Neural crest cell (in vitro differentiated cells): ENCODE measurements at regions not wholly inside any gene's neighbourhood (a gene's known extent, or its start where the extent isn't known, plus 50 kb on each side); places are given as distances from the start of the nearest gene placed in this dataset.
"Not testable (repeated sequence)": the region's sequence is repeated elsewhere in the genome, so short reads cannot be mapped to it uniquely, and the experiment has no call there.

Source experiments
- DNase-seq: peaks from one replicate; pipeline ENCODE4 v3.0.0; 2021; ENCODE audit warnings: low read depth, mixed read lengths, low spot score
- H3K27ac Mint-ChIP-seq: one replicate; pipeline ENCODE4 v1.8.0; 2021; ENCODE audit warnings: mild to moderate bottlenecking, mixed read lengths; ENCODE audit not compliant: unreplicated experiment
- H3K27me3 Mint-ChIP-seq: 2 replicates; pipeline ENCODE4 v1.8.0; 2021; ENCODE audit warnings: low read depth, mild to moderate bottlenecking, mixed read lengths
- H3K36me3 Mint-ChIP-seq: 2 replicates; pipeline ENCODE4 v1.8.0; 2021; ENCODE audit warnings: low read depth, mild to moderate bottlenecking, mixed read lengths
- H3K4me1 Mint-ChIP-seq: 2 replicates; pipeline ENCODE4 v1.8.0; 2021; ENCODE audit warnings: mixed read lengths
- H3K4me3 Mint-ChIP-seq: one replicate; pipeline ENCODE4 v1.8.0; 2021; ENCODE audit warnings: mild to moderate bottlenecking, mixed read lengths
- H3K9me3 Mint-ChIP-seq: 2 replicates; pipeline ENCODE4 v1.8.0; 2021; ENCODE audit warnings: mixed read lengths
- TF ChIP-seq, protein P1 (sequence below): fragments of 200-600 bp; sonication (generic); conservative IDR thresholded peaks from 2 replicates; pipeline ENCODE4 v1.5.0; 2021; ENCODE audit warnings: antibody characterized with exemption, mild to moderate bottlenecking

DNA sequence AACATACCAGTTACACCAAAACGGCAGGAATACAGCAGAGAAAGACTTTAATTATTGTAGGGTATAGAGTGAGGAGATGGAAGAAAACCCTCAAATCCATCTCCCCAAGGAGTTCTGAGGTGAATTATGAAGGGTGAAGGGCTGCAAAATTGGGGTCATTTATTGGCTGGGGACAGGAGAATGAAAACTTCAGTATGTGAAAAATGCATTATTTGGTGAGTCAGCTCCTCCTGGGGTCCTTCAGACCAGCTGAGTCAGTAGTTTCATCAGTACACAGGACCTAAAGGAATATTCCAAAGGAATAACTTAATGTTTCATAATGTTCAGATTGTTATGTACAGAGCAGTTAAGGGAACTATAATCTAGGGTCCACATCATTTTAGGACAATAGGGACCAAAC lies 566.0 kb downstream of the GBE1 start:
- TF ChIP-seq, protein P1, sequence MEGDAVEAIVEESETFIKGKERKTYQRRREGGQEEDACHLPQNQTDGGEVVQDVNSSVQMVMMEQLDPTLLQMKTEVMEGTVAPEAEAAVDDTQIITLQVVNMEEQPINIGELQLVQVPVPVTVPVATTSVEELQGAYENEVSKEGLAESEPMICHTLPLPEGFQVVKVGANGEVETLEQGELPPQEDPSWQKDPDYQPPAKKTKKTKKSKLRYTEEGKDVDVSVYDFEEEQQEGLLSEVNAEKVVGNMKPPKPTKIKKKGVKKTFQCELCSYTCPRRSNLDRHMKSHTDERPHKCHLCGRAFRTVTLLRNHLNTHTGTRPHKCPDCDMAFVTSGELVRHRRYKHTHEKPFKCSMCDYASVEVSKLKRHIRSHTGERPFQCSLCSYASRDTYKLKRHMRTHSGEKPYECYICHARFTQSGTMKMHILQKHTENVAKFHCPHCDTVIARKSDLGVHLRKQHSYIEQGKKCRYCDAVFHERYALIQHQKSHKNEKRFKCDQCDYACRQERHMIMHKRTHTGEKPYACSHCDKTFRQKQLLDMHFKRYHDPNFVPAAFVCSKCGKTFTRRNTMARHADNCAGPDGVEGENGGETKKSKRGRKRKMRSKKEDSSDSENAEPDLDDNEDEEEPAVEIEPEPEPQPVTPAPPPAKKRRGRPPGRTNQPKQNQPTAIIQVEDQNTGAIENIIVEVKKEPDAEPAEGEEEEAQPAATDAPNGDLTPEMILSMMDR = no peak
- Mint-ChIP-seq H3K36me3 (no peaks in the 10 kb centered on the region), H3K27ac (no peak overlapping the region), H3K4me3 (no peak overlapping the region), H3K4me1 (peaks cover 10% of the 10 kb centered on the region), H3K9me3 (no peaks in the 10 kb centered on the region), H3K27me3 (no peaks in the 10 kb centered on the region)
- DNase-seq = no peak

DNA sequence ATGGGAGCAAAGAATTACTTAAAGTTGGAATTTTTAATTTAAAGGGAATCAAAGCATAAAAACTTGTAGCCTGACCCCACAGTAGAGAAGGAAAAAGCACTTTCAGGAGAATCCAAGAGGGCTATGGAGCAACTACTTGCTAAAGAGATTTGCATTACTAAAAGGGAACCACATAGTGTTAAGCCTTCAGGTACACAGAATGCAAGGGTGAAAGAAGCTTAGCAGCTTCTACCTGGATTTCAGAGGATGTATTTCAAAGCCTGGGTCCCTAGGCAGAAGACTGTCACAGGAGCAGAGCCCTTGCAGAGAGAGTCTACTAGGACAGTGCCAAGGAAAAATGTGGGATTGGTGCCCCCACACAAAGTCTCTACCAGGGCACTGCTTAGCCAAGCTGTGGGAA lies 575.0 kb downstream of the GBE1 start:
- Mint-ChIP-seq H3K27ac (no peak overlapping the region), H3K4me1 (no peaks in the 10 kb centered on the region), H3K9me3 (peaks cover 5% of the 10 kb centered on the region), H3K36me3 (peaks cover 3% of the 10 kb centered on the region), H3K27me3 (no peaks in the 10 kb centered on the region), H3K4me3 (no peak overlapping the region)
- DNase-seq = no peak
- TF ChIP-seq, protein P1 = no peak

DNA sequence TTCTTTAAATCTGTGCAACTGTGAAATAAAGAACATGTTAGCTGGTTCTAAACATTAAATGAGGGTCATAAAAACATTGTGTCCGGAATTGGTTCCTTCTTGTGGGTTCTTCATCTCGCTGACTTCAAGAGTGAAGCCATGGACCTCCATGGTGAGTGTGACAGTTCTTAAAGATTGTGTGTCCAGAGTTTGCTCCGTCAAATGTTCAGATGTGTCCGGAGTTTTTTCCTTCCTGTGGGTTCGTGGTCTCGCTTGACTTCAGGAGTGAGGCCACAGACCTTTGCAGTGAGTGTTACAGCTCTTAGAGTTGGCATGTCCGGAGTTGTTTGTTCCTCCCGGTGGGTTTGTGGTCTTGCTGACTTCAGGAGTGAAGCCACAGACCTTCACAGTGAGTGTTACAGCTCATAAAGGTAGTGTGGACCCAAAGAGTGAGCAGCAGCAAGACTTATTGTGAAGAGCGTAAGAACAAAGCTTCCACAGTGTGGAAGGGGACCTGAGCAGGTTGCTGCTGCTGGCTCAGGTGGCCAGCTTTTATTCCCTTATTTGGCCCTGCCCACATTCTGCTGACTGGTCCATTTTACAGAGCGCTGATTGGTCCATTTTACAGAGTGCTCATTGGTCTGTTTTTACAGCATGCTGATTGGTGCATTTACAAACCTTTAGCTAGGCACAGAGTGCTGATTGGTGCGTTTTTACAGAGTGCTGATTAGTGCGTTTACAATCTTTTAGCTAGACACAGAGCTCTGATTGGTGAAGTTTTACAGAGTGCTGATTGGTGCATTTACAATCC lies 579.2 kb downstream of the GBE1 start:
- H3K9me3 Mint-ChIP-seq, H3K27me3 Mint-ChIP-seq, H3K27ac Mint-ChIP-seq, H3K4me1 Mint-ChIP-seq, DNase-seq, H3K36me3 Mint-ChIP-seq, H3K4me3 Mint-ChIP-seq: not testable (repeated sequence)

DNA sequence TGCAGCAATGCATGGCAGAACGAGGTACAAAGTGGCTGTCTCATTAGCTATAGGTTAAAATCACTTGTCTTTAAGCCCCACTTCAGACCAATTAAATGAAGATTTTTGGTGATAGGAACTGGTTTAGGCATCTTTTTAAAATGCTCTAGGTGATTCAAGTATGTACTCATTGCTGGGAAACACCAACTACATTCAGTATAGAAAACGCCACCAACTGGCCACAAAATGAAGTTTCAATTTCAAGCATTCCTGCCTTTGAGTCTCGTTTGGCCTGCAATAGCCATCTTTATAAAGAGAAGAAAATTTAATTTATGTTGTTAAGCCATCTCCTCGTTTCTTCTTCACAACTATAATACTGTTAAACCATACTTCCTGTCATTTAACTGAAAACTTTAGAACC lies 587.9 kb downstream of the GBE1 start:
- no peak for DNase-seq

DNA sequence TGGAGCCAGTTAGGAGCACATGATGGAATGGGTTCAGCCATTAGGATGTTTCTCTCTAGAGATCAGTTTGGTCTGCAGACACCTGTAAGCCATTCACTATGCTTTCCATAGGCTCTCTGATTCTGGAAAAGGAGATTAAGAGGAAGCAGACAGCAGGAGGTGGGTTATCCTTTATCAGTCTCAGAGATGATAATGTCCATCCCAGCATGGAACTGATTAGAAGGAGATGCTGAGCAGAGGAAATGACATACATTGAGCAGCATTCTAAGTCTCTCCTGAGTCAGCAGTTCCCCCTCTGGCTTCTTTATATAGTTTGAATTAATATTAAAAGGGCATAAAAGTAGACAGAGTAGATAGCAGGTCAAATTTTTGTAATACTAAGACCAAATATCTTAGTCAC lies 591.1 kb downstream of the GBE1 start:
- H3K36me3 Mint-ChIP-seq = no peaks in the 10 kb centered on the region
- H3K9me3 Mint-ChIP-seq = no peaks in the 10 kb centered on the region
- DNase-seq = no peak
- no peaks in the 10 kb centered on the region for H3K27me3 Mint-ChIP-seq
- H3K27ac Mint-ChIP-seq = no peak overlapping the region
- H3K4me3 Mint-ChIP-seq = no peak overlapping the region
- H3K4me1 Mint-ChIP-seq = no peaks in the 10 kb centered on the region
- TF ChIP-seq, protein P1 = no peak

More for the DNA sequence above, 587.9 kb downstream of the GBE1 start:
- Mint-ChIP-seq H3K9me3 (no peaks in the 10 kb centered on the region), H3K4me1 (no peaks in the 10 kb centered on the region), H3K27ac (no peak overlapping the region), H3K36me3 (no peaks in the 10 kb centered on the region), H3K4me3 (no peak overlapping the region), H3K27me3 (no peaks in the 10 kb centered on the region)
- TF ChIP-seq, protein P1 = peak; percentile 46

DNA sequence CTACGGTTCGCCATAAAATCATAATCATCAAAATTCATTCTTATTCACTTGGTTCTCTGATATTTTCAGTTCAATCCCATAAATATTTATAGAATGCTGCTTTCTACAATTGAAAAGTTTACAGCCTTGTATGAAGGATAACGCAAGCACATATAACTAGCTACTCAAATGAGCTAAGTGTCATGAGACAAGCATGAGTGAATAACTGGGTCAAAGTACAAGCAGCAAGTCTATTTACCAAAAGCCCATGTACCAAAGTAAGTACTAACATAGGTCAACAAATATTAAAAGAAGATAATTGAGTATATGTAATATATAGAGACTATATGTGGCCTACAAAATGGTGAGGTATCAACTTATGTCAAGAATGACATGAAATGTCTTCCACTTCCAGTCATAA lies 596.6 kb downstream of the GBE1 start:
- H3K27me3 Mint-ChIP-seq = no peaks in the 10 kb centered on the region
- H3K9me3 Mint-ChIP-seq = no peaks in the 10 kb centered on the region
- no peaks in the 10 kb centered on the region for H3K4me1 Mint-ChIP-seq
- no peak overlapping the region for H3K4me3 Mint-ChIP-seq
- no peak for DNase-seq
- TF ChIP-seq, protein P1 = no peak
- no peak overlapping the region for H3K27ac Mint-ChIP-seq
- H3K36me3 Mint-ChIP-seq = no peaks in the 10 kb centered on the region
